Activated CD4-positive, alpha-beta memory T cell treated with anti-CD3 and anti-CD28 coated beads for 36 hours (primary cell): ENCODE measurements at regions not wholly inside any gene's neighbourhood (a gene's known extent, or its start where the extent isn't known, plus 50 kb on each side); places are given as distances from the start of the nearest gene placed in this dataset.

Source experiments
- CTCF ChIA-PET: fragments of 350-600 bp; sonication (Branson Sonifier 250); formaldehyde crosslinking; loops from one replicate; lab custom pipeline; 2021; ENCODE audit warnings: antibody characterized with exemption, inconsistent platforms; lab: Charles Lee
- POLR2A ChIA-PET: fragments of 350-600 bp; sonication (Branson Sonifier 250); formaldehyde crosslinking; loops from one replicate; lab custom pipeline; 2021; ENCODE audit warnings: antibody characterized with exemption; lab: Charles Lee
- DNase-seq: peaks from one replicate; pipeline ENCODE4 v3.0.0-alpha.2; 2020
- H3K27ac Mint-ChIP-seq: one replicate; pipeline ENCODE4 v1.8.0; 2021; ENCODE audit warnings: mixed read lengths
- H3K27me3 Mint-ChIP-seq: one replicate; pipeline ENCODE4 v1.8.0; 2021; ENCODE audit warnings: mixed read lengths
- H3K36me3 Mint-ChIP-seq: one replicate; pipeline ENCODE4 v1.8.0; 2021; ENCODE audit warnings: mixed read lengths
- H3K4me1 Mint-ChIP-seq: one replicate; pipeline ENCODE4 v1.8.0; 2021; ENCODE audit warnings: low read depth, mixed read lengths
- H3K4me3 Mint-ChIP-seq: one replicate; pipeline ENCODE4 v1.8.0; 2021; ENCODE audit warnings: mild to moderate bottlenecking, mixed read lengths
- H3K9me3 Mint-ChIP-seq: one replicate; pipeline ENCODE4 v1.8.0; 2021; ENCODE audit warnings: mixed read lengths
- intact Hi-C: fragments of 100-400 bp; cut with micrococcal nuclease; formaldehyde crosslinking; loops from one replicate; pipeline ENCODE4 v1.15.1; 2023

- Mint-ChIP-seq H3K27me3 (no peaks in the 10 kb centered on the region), H3K9me3 (peaks cover 14% of the 10 kb centered on the region), H3K27ac (no peak overlapping the region), H3K4me1 (no peaks in the 10 kb centered on the region), H3K4me3 (no peak overlapping the region), H3K36me3 (no peaks in the 10 kb centered on the region)
- ChIA-PET CTCF (interaction anchor here (1.3 kb wide), 1 partner anchor 104 kb away, joined by 3 read pairs; no protein-coding TSS in a partner anchor), POLR2A (no interaction called here)
- no peak for DNase-seq
- intact Hi-C loops, result no loop called here
Measured at GRCh38 chr7:46022397-46022796, 101.3 kb upstream of the IGFBP3 start.

- H3K27me3 Mint-ChIP-seq, result no peaks in the 10 kb centered on the region
- no peak overlapping the region for H3K4me3 Mint-ChIP-seq
- no peak for DNase-seq
- peaks cover 23% of the 10 kb centered on the region for H3K9me3 Mint-ChIP-seq
- ChIA-PET POLR2A (no interaction called here), CTCF (no interaction called here)
- H3K27ac Mint-ChIP-seq, result no peak overlapping the region
- no peaks in the 10 kb centered on the region for H3K4me1 Mint-ChIP-seq
- no peaks in the 10 kb centered on the region for H3K36me3 Mint-ChIP-seq
- intact Hi-C loops, result no loop called here
Measured at GRCh38 chr7:46015107-46015868, 94.2 kb upstream of the IGFBP3 start.

DNA sequence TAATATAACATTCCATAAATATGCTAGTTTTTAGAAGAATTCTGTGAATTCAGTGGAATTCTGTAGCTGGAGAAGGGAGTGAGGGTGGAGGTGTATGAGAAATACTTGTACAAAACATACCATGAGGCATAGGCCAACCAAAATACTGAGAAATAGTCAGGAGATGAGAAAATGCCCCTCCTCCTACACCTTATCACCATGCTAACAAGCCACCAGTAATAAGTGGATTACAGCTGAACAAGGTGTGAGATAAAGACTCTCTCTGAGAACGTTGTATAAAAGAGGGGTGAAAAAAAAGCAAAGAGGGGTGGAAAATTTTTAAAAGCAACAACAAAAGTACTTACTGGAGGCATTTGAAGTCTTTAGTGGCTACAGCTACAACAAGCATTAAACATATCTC lies 90.4 kb upstream of the IGFBP3 start:
- Mint-ChIP-seq H3K9me3 (peaks cover under 1% of the 10 kb centered on the region), H3K4me3 (no peak overlapping the region), H3K27ac (no peak overlapping the region), H3K36me3 (peaks cover 3% of the 10 kb centered on the region), H3K27me3 (no peaks in the 10 kb centered on the region), H3K4me1 (no peaks in the 10 kb centered on the region)
- POLR2A ChIA-PET, result no interaction called here
- intact Hi-C loops, result no loop called here
- no peak for DNase-seq
- CTCF ChIA-PET, result no interaction called here

DNA sequence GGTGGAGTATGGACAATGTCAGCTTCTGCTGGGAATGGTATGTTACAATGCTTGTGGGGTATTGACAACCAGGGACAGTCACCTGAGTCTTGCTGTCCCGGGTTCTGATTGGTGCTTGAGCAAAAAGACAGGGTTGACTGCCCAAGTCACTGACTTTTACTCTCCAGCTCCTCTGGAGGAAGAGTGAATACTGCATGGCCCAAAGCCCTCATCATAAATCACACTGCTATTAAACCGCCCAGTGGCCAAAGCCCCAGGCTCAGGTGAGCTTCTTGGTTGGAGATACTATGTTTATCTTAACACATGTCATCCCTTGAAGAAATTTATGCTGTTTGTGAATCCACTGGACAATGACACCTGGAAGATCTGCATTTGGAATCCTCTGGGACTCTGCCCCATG lies 90.0 kb upstream of the IGFBP3 start:
- no peak overlapping the region for H3K27ac Mint-ChIP-seq
- H3K9me3 Mint-ChIP-seq, result no peaks in the 10 kb centered on the region
- peaks cover 3% of the 10 kb centered on the region for H3K36me3 Mint-ChIP-seq
- intact Hi-C loops, result no loop called here
- H3K4me3 Mint-ChIP-seq, result no peak overlapping the region
- H3K4me1 Mint-ChIP-seq, result no peaks in the 10 kb centered on the region
- no peaks in the 10 kb centered on the region for H3K27me3 Mint-ChIP-seq
- CTCF ChIA-PET, result no interaction called here
- POLR2A ChIA-PET, result no interaction called here
- DNase-seq, result no peak

DNA sequence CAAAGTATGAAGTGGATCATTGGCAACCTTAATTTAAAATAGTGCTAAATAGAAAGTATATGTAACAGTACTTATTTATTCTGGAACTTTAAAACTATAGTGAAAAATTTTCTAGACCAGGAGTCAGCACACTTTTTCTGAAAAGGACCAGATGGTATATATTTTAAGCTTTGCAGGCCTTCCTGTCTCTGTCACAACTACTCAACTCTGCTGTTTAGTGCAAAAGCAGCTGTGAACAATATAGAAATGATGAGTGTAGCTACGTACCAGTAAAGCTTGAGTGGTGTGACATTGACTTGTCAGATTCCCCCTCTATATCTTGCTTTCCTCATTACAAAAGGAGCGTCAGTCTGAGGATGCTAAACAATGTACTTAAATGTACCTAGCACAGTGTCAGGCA lies 88.1 kb upstream of the IGFBP3 start:
- Mint-ChIP-seq H3K4me1 (no peaks in the 10 kb centered on the region), H3K27ac (no peak overlapping the region), H3K4me3 (no peak overlapping the region), H3K27me3 (no peaks in the 10 kb centered on the region), H3K36me3 (peaks cover 3% of the 10 kb centered on the region), H3K9me3 (no peaks in the 10 kb centered on the region)
- CTCF ChIA-PET, result no interaction called here
- POLR2A ChIA-PET, result no interaction called here
- no peak for DNase-seq
- intact Hi-C loops, result no loop called here

GRCh38 chr7:46007990-46008643 lies 87.0 kb upstream of the IGFBP3 start:
- DNase-seq, result no peak
- peaks cover 3% of the 10 kb centered on the region for H3K36me3 Mint-ChIP-seq
- ChIA-PET POLR2A (no interaction called here), CTCF (no interaction called here)
- intact Hi-C loops, result no loop called here
- H3K9me3 Mint-ChIP-seq, result no peaks in the 10 kb centered on the region
- no peaks in the 10 kb centered on the region for H3K27me3 Mint-ChIP-seq
- no peak overlapping the region for H3K27ac Mint-ChIP-seq
- H3K4me3 Mint-ChIP-seq, result no peak overlapping the region
- H3K4me1 Mint-ChIP-seq, result no peaks in the 10 kb centered on the region

- POLR2A ChIA-PET, result no interaction called here
- no peak overlapping the region for H3K27ac Mint-ChIP-seq
- DNase-seq, result no peak
- CTCF ChIA-PET, result no interaction called here
- H3K36me3 Mint-ChIP-seq, result peaks cover 3% of the 10 kb centered on the region
- no peaks in the 10 kb centered on the region for H3K27me3 Mint-ChIP-seq
- intact Hi-C loops, result no loop called here
- H3K4me3 Mint-ChIP-seq, result no peak overlapping the region
- peaks cover 4% of the 10 kb centered on the region for H3K9me3 Mint-ChIP-seq
- H3K4me1 Mint-ChIP-seq, result no peaks in the 10 kb centered on the region
Measured at GRCh38 chr7:46007194-46007593, 86.1 kb upstream of the IGFBP3 start.

DNA sequence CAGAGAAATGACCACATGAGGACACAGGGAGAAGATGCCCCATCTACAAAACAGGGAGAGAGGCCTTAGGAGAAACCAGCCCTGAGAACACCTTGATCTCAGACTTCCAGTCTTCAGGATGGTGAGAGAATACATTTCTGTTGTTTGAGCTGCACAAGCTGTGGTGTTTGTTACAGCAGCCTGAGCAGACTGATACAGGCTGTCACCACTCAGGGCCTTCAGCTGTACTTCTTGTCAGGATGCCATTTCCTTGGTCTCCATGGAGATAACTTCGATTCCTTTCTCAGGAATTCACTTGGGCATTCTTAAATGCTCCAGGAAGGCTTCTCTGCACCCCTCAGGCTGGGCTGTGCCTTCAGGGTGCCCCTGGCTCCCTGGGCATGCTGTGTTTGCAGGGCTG lies 85.7 kb upstream of the IGFBP3 start:
- Mint-ChIP-seq H3K27ac (no peak overlapping the region), H3K36me3 (peaks cover 3% of the 10 kb centered on the region), H3K4me1 (no peaks in the 10 kb centered on the region), H3K27me3 (no peaks in the 10 kb centered on the region), H3K4me3 (no peak overlapping the region), H3K9me3 (peaks cover 7% of the 10 kb centered on the region)
- POLR2A ChIA-PET, result no interaction called here
- CTCF ChIA-PET, result no interaction called here
- DNase-seq, result no peak
- intact Hi-C loops, result no loop called here

DNA sequence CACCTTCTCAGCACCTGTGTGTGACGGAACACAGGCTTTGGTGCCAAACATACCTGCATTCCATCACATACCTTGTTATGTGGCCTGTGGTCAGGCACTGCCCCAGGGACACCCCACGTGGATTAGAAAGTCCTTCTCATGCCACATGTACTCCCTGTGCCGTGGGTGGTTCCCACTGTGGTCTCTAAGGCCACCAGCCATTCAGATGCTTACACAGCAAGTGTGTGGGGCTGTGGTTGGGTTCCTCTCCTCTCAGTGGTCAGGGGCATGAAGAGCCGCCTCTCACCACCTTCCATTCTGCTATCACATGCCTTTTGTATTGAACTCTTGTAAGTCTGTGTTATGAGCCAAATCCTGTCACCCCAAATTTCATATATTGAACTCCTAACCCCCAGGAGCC lies 85.1 kb upstream of the IGFBP3 start:
- ChIA-PET POLR2A (no interaction called here), CTCF (no interaction called here)
- no peak for DNase-seq
- Mint-ChIP-seq H3K9me3 (peaks cover 7% of the 10 kb centered on the region), H3K27me3 (no peaks in the 10 kb centered on the region), H3K4me3 (no peak overlapping the region), H3K27ac (no peak overlapping the region), H3K4me1 (no peaks in the 10 kb centered on the region), H3K36me3 (peaks cover 3% of the 10 kb centered on the region)
- intact Hi-C loops, result no loop called here

GRCh38 chr7:46004965-46005364 lies 83.9 kb upstream of the IGFBP3 start:
- peaks cover 7% of the 10 kb centered on the region for H3K9me3 Mint-ChIP-seq
- H3K27ac Mint-ChIP-seq, result no peak overlapping the region
- DNase-seq, result no peak
- ChIA-PET CTCF (no interaction called here), POLR2A (no interaction called here)
- intact Hi-C loops, result no loop called here
- no peak overlapping the region for H3K4me3 Mint-ChIP-seq
- H3K27me3 Mint-ChIP-seq, result no peaks in the 10 kb centered on the region
- no peaks in the 10 kb centered on the region for H3K4me1 Mint-ChIP-seq
- H3K36me3 Mint-ChIP-seq, result peaks cover 3% of the 10 kb centered on the region

DNA sequence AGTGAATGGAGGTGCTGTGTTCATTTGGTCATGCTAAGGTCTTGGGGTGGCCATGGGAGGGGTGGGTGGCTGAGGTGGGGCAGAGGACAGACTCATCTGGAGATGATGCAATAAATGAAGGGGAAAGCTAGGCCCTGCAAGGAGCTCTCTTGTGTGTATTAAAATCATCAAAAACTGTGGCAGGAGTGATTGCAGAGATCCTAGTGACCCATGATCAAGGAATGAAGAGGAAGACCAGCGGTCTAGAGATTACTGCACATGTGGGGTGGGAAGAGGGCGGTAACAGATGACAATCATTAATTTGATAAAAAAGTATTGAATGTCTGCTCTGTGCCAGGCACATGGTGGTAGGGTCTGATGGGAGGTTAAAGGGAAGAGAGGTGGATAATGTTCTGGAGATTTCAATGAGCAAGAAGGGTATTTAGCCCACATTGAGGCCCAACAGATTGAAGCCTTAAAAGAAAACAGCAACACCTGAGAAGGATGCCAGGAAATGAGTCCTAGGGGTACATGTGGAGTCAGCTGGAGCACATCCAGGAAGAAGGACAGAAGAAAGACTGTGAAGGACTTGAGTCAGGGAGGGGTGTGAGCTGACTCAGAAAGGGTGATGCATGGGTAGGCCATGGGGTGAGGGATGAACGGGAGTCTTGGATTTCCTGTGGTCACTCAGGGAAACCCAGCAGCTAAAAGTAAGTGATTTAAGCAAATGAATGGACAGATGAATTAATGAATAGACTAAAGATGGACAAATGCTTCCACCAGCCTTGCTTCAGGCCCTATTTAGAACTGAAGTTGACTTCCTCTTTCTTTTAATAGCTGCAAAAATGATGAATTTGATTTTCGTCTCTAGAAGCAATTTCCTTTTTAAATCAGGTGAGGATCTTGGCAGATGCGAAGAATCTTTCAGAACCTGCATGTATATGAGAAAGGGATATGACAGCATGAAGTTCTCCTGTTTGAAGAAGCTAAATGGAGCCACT lies 83.1 kb upstream of the IGFBP3 start:
- CTCF ChIA-PET, result no interaction called here
- peaks cover 3% of the 10 kb centered on the region for H3K36me3 Mint-ChIP-seq
- no peaks in the 10 kb centered on the region for H3K4me1 Mint-ChIP-seq
- no peak overlapping the region for H3K4me3 Mint-ChIP-seq
- POLR2A ChIA-PET, result no interaction called here
- H3K27me3 Mint-ChIP-seq, result no peaks in the 10 kb centered on the region
- H3K9me3 Mint-ChIP-seq, result peaks cover 9% of the 10 kb centered on the region
- no peak overlapping the region for H3K27ac Mint-ChIP-seq
- intact Hi-C loops, result no loop called here
- DNase-seq, result no peak

DNA sequence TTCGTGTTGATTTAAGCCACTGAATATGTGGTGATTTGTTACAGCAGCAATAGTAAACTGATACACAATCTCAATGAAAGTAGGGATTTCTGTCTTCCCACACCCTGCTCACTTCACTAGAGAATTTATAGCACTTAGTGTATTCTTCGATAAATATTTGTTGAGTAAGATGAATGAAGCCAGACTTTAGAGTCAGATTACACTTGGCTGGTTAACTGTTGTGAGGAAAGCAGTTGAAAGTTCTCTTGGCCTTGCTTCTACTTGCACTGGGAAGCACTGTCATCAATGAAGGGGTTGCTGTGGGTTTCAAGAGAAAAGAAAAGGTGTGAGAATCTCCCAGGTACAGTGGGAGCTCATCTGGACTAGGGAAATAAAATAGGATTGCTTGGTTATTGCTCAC lies 82.1 kb upstream of the IGFBP3 start:
- ChIA-PET CTCF (no interaction called here), POLR2A (no interaction called here)
- intact Hi-C loops, result no loop called here
- no peaks in the 10 kb centered on the region for H3K4me1 Mint-ChIP-seq
- H3K9me3 Mint-ChIP-seq, result peaks cover 15% of the 10 kb centered on the region
- no peaks in the 10 kb centered on the region for H3K27me3 Mint-ChIP-seq
- peaks cover 3% of the 10 kb centered on the region for H3K36me3 Mint-ChIP-seq
- no peak for DNase-seq
- no peak overlapping the region for H3K4me3 Mint-ChIP-seq
- no peak overlapping the region for H3K27ac Mint-ChIP-seq
